Esophagus muscularis mucosa (tissue), 3 donors: ENCODE measurements at regions not wholly inside any gene's neighbourhood (a gene's known extent, or its start where the extent isn't known, plus 50 kb on each side); places are given as distances from the start of the nearest gene placed in this dataset.

ENCODE experiments used
- CTCF ChIP-seq, 3 experiments: fragments of 200-600 bp in 2 of 3; fragments of 450-650 bp in 1 of 3; sonication (generic) in 2 of 3; IDR thresholded peaks; one replicate each; pipeline ENCODE4 v1.5.1; 2017 to 2019; ENCODE audit warnings: antibody characterized with exemption in 3 of 3, mild to moderate bottlenecking in 2 of 3, moderate library complexity in 1 of 3
- POLR2AphosphoS5 ChIP-seq, 2 donors: sonication (generic); formaldehyde crosslinking; IDR thresholded peaks; one replicate each; pipeline ENCODE4 v1.6.1; 2017; ENCODE audit warnings: antibody characterized with exemption in 2 of 2

- TF ChIP-seq POLR2AphosphoS5 (IDR thresholded peaks at IDR 0.05) (no peak), CTCF (IDR thresholded peaks at IDR 0.05) (no peak)
These were observed 208.8 kb upstream of the IL12A start for GRCh38 chr3:159779883-159780282.
